HL-60 (cell line): ENCODE measurements at regions not wholly inside any gene's neighbourhood (a gene's known extent, or its start where the extent isn't known, plus 50 kb on each side); places are given as distances from the start of the nearest gene placed in this dataset.

Experiments used
- DNase-seq, 2 experiments: peaks; one replicate each; pipeline ENCODE4 v3.0.0-alpha.2; 2010 to 2020; ENCODE audit warnings: low read depth in 1 of 2, low spot score in 1 of 2
- H3K27ac ChIP-seq: fragments of 250-450 bp; sonication (Bioruptor Pico); replicated peaks from 2 replicates; pipeline ENCODE4 v1.5.1; 2020; ENCODE audit warnings: mild to moderate bottlenecking, moderate library complexity
- H3K27me3 ChIP-seq: fragments of 250-450 bp; sonication (Bioruptor Pico); 2 replicates; pipeline ENCODE4 v1.5.1; 2021; ENCODE audit warnings: mild to moderate bottlenecking, moderate library complexity; ENCODE audit not compliant: insufficient read depth, poor library complexity, severe bottlenecking
- H3K4me3 ChIP-seq: replicated peaks from 2 replicates; pipeline ENCODE4 v1.5.1; 2011; ENCODE audit warnings: mild to moderate bottlenecking, control low read depth, low read length; ENCODE audit not compliant: insufficient read depth
- GABPA ChIP-seq: IDR thresholded peaks from 2 replicates; pipeline ENCODE4 v1.6.1; 2012; ENCODE audit warnings: low read depth
- POLR2AphosphoS5 ChIP-seq: IDR thresholded peaks from 2 replicates; pipeline ENCODE4 v1.6.1; 2012; ENCODE audit warnings: low read depth
- REST ChIP-seq: IDR thresholded peaks from 2 replicates; pipeline ENCODE4 v1.6.1; 2012; ENCODE audit warnings: low read depth; ENCODE audit not compliant: insufficient replicate concordance
- SPI1 ChIP-seq: IDR thresholded peaks from 2 replicates; pipeline ENCODE4 v1.6.1; 2012; ENCODE audit warnings: low read depth, mild to moderate bottlenecking, borderline replicate concordance
- TF ChIP-seq, protein P1 (sequence below): IDR thresholded peaks from one replicate; pipeline ENCODE4 v1.5.1; 2011; ENCODE audit warnings: low read length, control low read depth, inconsistent platforms; ENCODE audit not compliant: insufficient read depth

DNA sequence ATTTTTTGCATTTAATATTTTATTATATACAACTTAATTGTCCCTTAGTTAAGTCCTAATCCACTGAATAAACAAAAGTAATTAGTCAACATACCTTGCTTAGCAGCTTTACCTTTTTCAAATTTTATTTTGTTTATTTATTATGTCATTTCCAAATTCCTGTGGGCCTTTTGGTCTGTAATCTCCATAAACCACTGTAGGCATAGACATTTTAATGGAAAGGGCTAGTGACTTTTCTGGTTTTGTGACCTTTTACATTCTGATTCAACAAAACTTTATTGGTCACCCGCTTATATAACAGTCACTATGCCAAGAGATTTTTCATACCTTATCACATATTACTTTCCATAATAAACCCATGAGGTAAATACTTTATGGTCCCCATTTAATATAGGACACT, 181.3 kb upstream of the PRPS1L1 start:
- H3K27me3 ChIP-seq = no peaks in the 10 kb centered on the region
- H3K27ac ChIP-seq = no peak overlapping the region
- H3K4me3 ChIP-seq = no peak overlapping the region
- no peak for DNase-seq
- no peak for TF ChIP-seq SPI1
- TF ChIP-seq REST = no peak
- TF ChIP-seq, protein P1, sequence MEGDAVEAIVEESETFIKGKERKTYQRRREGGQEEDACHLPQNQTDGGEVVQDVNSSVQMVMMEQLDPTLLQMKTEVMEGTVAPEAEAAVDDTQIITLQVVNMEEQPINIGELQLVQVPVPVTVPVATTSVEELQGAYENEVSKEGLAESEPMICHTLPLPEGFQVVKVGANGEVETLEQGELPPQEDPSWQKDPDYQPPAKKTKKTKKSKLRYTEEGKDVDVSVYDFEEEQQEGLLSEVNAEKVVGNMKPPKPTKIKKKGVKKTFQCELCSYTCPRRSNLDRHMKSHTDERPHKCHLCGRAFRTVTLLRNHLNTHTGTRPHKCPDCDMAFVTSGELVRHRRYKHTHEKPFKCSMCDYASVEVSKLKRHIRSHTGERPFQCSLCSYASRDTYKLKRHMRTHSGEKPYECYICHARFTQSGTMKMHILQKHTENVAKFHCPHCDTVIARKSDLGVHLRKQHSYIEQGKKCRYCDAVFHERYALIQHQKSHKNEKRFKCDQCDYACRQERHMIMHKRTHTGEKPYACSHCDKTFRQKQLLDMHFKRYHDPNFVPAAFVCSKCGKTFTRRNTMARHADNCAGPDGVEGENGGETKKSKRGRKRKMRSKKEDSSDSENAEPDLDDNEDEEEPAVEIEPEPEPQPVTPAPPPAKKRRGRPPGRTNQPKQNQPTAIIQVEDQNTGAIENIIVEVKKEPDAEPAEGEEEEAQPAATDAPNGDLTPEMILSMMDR = no peak
- no peak for TF ChIP-seq GABPA
- TF ChIP-seq POLR2AphosphoS5 = no peak

DNA sequence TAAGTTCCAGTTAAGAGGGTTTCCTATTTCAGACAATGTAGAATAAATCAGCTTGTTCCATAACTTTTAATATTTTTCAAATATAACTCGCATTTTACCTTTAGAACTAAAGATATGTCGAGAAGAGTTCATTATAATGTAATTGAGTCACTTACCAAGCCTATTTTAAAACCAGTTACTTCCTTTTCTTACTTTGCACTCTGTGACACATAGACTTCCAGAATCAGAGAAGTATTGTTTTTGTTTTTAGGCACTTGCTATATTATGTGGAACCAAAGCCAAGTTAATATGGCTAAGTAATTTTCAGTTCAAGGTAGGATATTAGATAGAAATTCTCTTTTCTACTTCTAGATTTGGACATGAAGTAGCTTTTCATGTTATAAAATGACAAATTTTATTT, 182.7 kb upstream of the PRPS1L1 start:
- no peak overlapping the region for H3K27ac ChIP-seq
- peak in 1 of 2 experiments; percentile 13 for DNase-seq
- TF ChIP-seq, protein P1 = no peak
- no peak for TF ChIP-seq GABPA
- TF ChIP-seq REST = no peak
- no peak for TF ChIP-seq POLR2AphosphoS5
- no peak for TF ChIP-seq SPI1
- H3K4me3 ChIP-seq = no peak overlapping the region
- H3K27me3 ChIP-seq = no peaks in the 10 kb centered on the region

DNA sequence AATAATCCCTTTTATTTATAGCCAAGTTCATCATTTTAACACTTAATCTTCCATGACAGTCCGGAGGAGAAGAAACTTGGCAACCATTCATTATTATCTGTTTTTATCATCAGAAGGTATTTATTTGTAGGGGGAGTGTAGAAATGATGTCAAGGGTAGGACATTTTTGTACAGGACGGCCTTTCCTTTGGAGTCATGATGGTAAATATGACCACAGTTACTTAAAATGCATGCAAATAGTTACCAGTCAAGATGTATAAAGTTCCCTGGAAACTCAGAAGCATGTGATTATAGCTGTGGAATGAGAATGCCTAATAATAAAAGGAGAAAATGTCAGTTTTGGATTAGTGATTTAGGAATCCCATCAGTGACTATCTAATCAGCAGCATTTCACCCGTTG, 183.1 kb upstream of the PRPS1L1 start:
- Histone ChIP-seq H3K4me3 (no peak overlapping the region), H3K27ac (no peak overlapping the region), H3K27me3 (no peaks in the 10 kb centered on the region)
- no peak for DNase-seq
- no peak for TF ChIP-seq POLR2AphosphoS5
- TF ChIP-seq, protein P1 = no peak
- TF ChIP-seq REST = no peak
